GM18507 (cell line): ENCODE measurements at regions not wholly inside any gene's neighbourhood (a gene's known extent, or its start where the extent isn't known, plus 50 kb on each side); places are given as distances from the start of the nearest gene placed in this dataset.
"Not testable (repeated sequence)": the region's sequence is repeated elsewhere in the genome, so short reads cannot be mapped to it uniquely, and the experiment has no call there.

Experiments
- DNase-seq: peaks from one replicate; pipeline ENCODE4 v3.0.0; 2011; ENCODE audit warnings: low read depth; ENCODE audit not compliant: insufficient read length; ENCODE audit errors: extremely low spot score
- FAIRE-seq: peaks from 2 replicates; lab custom pipeline; 2011; peaks lifted over from hg19 to GRCh38; lab: Jason Lieb, UNC

- DNase-seq (no peak), FAIRE-seq (no peak)
Observed at GRCh38 chr18:71105078-71105819, 816.4 kb downstream of the SOCS6 start.

GRCh38 chr18:71079606-71080005 lies 790.8 kb downstream of the SOCS6 start:
- DNase-seq, result no peak
- FAIRE-seq, result no peak

- DNase-seq, result no peak
Observed at GRCh38 chr18:71077451-71077850, 788.6 kb downstream of the SOCS6 start.

DNA sequence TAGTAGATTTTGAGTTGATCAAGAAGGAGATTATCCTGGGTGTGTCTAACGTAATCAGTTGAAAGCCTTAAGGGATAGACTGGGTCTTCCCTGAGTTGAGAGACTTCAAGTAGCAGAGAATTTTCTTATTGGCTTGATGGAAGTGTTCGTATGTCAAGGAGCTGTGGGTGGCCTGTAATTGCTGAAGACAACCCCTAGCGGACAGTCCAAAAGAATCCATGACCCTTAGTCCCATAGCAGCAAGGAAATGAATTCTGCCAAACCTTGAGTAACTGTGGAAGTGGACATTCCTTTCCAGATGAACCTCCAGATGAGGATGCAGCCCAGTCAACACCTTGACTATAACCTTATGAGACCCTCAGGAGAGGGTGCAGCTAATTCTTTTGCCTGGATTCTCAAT lies 786.3 kb downstream of the SOCS6 start:
- DNase-seq (no peak), FAIRE-seq (no peak)

More at GRCh38 chr18:71077451-71077850, 788.6 kb downstream of the SOCS6 start:
- FAIRE-seq, result no peak

DNA sequence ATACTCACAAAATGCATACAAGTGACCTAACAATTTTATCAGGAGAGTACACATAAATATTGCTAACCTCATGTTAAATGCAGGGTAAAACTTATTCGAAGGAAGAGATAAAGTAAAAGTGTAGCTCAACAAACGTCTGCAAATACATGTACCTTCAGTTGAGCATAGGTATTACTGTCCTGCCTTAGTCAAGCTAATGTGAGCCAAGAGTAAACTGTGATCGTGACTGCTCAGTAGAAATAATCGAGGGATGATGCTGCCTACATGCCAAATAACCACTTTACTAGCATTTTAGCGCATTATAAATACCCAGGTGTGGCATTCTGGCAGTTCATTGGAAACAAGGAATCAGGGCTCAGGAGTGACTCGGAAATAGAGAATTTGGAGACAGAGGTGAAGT lies 779.5 kb downstream of the SOCS6 start:
- no peak for FAIRE-seq
- no peak for DNase-seq

DNA sequence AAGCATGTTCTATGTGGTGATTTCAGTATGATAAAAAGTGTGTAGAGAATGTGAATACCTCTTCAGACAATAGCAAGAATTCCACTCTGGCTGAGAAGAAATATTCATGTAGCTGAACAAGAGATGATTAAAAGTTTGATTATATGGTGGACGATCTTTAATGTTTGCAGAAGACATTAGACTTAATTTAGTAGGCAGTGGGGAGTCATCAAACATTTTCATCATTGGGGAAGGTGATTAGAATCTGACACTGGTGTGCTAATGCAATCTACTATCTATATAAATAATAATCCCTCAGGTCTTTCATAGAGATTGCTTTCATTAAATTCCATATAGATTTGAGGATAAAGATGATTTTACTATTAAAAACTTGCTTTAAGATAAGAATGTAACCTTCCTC lies 761.0 kb downstream of the SOCS6 start:
- DNase-seq (no peak), FAIRE-seq (no peak)

DNA sequence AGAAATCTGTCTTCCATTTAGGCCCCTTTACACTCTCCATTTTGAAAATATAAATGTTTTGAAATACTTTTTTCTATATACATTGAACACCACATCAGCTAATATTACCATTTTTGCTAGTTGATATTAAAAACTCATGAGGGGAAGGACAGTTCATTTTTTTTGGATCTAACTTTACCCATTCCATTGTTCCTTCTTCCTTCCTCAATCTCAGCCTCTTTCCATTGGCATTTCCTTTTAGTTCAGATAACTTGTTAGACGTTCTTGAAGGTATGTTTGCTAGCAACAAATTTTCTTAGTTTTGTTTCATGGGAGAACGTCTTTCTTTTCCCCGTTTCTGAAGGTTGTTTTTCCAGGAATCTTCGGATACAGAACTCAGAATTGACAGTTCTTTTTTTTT lies 759.0 kb downstream of the SOCS6 start:
- FAIRE-seq (no peak), DNase-seq (no peak)

- FAIRE-seq (no peak), DNase-seq (no peak)
Observed at GRCh38 chr18:71045331-71046065, 756.7 kb downstream of the SOCS6 start.

GRCh38 chr18:71040161-71040560 lies 751.3 kb downstream of the SOCS6 start:
- no peak for FAIRE-seq
- no peak for DNase-seq

GRCh38 chr18:71038196-71038595 lies 749.4 kb downstream of the SOCS6 start:
- DNase-seq (no peak), FAIRE-seq (no peak)

- no peak for FAIRE-seq
- no peak for DNase-seq
Observed at GRCh38 chr18:71036783-71037182, 747.9 kb downstream of the SOCS6 start.

DNA sequence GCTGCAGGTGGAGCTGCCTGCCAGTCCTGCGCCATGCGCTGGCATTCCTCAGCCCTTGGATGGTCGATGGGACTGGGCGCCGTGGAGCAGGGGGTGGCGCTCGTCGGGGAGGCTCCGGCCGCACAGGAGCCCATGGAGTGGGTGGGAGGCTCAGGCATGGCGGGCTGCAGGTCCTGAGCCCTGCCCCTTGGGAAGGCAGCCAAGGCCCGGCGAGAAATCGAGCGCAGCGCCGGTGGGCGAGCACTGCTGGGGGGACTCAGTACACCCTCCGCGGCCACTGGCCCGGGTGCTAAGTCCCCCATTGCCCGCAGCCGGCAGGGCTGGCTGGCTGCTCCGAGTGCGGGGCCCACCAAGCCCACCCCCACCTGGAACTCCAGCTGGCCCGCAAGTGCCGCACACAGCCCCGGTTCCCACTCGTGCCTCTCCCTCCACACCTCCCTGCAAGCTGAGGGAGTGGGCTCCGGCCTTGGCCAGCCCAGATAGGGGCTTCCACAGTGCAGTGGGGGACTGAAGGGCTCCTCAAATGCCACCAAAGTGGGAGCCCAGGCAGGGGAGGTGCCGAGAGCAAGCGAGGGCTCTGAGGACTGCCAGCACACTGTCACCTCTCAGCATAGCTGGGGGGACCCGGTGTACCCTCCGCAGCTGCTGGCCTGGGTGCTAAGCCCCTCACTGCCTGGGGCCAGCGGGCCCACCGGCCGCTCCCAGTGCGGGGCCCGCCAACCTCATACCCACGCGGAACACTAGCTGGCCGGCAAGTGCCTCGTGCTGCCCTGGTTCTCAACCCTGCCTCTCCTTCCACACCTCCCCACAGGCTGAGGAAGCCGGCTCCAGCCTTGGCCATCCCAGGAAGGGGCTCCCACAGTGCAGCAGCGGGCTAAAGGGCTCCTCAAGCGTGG lies 742.7 kb downstream of the SOCS6 start:
- not testable (repeated sequence) for DNase-seq, FAIRE-seq

DNA sequence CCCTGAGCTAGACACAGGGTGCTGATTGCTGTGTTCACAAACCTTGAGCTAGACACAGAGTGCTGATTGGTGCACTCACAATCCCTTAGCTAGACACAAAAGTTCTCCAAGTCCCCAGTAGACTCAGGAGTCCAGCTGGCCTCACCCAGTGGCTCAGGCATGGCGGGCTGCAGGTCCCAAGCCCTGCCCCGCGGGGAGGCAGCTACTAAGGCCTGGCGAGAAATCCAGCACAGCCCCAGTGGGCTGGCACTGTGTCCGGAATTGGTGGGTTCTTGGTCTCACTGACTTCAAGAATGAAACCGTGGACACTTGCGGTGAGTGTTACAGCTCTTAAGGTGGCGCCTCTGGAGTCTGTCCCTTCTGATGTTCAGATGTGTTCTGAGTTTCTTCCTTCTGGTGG lies 741.2 kb downstream of the SOCS6 start:
- DNase-seq, FAIRE-seq: not testable (repeated sequence)

GRCh38 chr18:71028285-71028762 lies 739.5 kb downstream of the SOCS6 start:
- DNase-seq (no peak), FAIRE-seq (no peak)

DNA sequence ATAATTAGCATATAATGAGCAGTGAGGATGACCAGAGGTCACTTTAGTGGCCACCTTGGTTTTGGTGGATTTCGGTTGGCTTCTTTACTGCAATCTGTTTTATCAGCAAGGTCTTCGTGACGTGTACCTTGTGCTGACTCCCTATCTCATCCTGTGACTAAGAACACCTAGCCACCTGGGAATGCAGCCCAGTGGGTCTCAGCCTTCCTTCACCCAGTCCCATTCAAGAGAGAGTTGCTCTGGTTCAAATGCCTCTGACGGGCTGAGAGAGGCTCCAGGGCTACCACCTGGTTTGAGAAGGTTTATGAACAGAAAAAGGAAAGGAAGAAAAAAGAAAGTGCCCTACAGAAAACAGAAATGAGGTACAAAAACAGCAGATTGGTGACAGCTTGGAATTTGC lies 738.7 kb downstream of the SOCS6 start:
- FAIRE-seq (no peak), DNase-seq (no peak)

- DNase-seq, result no peak
- FAIRE-seq, result no peak
Observed at GRCh38 chr18:71025505-71026225, 736.8 kb downstream of the SOCS6 start.

- FAIRE-seq, result no peak
Observed at GRCh38 chr18:71022389-71022788, 733.5 kb downstream of the SOCS6 start.

GRCh38 chr18:71021030-71021362 lies 732.2 kb downstream of the SOCS6 start:
- DNase-seq (no peak), FAIRE-seq (no peak)

More at GRCh38 chr18:71022389-71022788, 733.5 kb downstream of the SOCS6 start:
- DNase-seq, result no peak

- DNase-seq, result no peak
- no peak for FAIRE-seq
Observed at GRCh38 chr18:71020342-71021029, 731.6 kb downstream of the SOCS6 start.
